T-helper 9 cell (primary cell): ENCODE measurements at regions not wholly inside any gene's neighbourhood (a gene's known extent, or its start where the extent isn't known, plus 50 kb on each side); places are given as distances from the start of the nearest gene placed in this dataset.

ENCODE experiments used
- DNase-seq: peaks from one replicate; pipeline ENCODE4 v3.0.0-alpha.2; 2020

DNA sequence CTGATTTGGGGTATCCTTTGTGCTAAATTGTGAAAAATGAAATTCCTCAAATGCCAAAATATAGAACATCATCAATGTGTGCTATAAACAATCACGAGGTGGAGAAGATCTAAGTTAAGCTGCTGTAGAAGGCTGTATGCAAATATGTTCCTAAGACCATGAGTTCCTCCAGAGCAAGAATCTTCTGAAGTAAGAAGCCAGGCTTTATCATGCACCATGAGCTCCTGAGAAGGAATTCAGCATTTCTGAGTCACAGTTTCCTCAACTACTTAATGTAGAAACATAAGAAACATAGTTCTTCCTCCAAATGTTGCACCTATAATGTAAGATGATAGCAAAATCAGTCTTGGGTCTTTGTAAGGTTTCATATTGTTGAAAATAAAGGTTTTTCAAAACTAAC lies 241.7 kb upstream of the MDFIC2 start:
- DNase-seq = no peak

- DNase-seq = peak; percentile 70
Observed at GRCh38 chr3:70550723-70551319, 238.4 kb upstream of the MDFIC2 start.

DNA sequence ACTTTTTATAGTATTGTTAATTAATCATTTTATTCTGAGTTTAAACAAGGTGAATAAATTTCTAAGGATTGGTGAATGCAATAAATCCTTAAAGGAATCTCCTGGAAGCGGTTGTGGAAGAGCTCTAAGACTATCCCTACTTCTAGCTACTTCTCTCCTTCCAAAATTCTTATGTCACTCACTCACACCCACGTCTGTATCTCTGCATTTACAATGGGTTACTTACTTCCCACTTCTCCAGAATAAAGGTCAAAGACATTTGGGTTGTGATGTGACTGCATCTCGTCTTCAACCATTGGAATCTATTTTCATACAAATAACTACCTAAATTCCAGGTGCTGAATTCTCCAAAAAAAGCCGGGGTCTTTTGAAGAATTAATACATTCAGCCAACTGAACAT lies 234.2 kb upstream of the MDFIC2 start:
- DNase-seq = no peak

GRCh38 chr3:70543493-70543892 lies 231.1 kb upstream of the MDFIC2 start:
- no peak for DNase-seq

DNA sequence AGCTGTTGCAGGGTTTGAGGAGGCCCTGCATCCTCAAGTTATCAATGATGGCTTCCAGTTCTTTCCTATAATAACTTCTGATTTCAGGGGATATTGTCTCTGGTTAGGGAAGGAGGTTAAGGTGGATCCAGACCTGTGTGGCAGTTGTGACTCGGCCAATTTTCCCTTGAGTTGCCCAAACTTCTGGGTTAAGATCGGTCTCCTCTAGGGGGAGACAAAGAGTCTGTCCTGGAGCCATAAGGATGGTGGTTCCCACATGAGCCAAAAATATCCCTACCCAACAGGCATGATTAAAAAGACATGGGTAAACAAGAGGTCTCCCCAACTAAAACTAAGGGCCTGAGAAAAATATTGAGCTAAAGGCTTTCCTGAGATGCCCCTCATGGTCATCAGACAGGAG lies 227.5 kb upstream of the MDFIC2 start:
- DNase-seq = no peak

DNA sequence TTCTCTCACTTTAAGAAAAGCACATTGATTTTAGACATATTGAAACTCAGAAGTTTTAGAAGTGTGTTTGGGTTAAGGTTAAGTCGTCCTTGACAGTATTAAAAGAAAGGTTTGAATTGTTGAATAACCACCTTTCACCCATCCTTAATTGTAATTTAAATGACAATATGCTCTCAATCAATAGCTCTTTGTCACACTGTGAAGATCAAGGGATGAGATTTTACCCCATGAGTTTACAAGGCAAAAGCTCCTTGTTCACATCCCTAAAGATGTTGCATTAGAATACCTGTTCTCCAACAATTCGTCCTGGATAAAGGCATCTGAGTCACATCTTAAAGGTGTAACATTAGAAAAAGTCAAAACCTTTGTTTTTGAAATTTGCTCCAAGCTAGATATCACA lies 220.4 kb upstream of the MDFIC2 start:
- no peak for DNase-seq

DNA sequence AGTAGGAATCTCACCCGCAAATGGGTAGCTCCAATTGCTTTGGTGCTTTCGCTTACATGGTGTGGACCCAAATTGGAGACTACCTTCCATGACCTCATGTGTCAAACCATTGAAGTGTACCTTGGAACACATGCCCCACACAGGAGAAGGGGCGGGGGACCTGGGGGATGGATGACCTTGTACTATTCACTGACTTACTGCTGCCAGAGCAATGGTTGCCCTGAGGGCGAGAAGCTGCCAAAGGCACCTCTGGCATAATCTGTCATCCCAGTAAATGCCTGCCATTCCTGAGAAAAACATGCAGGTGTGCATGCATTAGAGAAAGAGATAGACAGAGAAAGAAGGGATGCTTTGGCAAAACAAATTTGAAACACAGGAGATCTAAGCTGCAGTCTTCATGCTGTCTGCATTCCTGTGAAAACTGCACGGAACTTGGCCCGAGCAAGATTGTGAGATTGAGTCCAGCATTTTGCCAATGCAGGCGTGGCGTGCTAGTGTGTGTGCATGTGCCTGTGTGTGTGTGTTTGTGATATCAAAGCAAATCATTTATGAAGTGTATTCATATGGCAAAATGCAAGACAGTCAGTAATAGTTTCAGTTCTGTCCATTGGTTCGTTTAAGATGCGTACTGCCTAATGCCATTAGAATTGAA lies 219.5 kb upstream of the MDFIC2 start:
- no peak for DNase-seq

DNA sequence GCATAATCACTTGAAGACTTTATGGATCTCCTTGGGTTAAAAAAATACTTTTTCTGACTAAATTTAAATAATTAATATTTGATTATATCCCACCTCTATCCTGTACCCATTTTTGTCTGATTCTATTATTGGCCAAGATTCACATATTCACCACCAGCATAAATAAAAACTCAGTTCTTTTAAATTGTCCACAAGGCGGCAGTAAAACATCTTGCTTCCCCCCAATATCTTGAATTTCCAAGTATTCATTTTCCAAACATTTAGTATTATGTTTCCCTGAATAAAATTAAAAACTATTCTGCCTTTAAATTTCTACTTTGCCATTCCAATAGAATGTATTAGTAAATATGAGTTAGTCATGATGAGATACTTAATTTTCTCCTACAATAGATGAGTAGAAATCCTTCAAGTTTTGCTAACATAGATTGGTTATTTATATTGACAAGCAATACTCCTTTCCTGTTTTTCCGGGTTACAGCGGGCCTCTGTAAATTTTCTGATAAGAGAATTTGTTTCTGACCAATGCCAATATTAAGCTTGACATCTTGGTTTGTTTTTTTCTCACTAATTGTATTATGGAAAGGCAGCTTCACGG lies 218.7 kb upstream of the MDFIC2 start:
- no peak for DNase-seq

DNA sequence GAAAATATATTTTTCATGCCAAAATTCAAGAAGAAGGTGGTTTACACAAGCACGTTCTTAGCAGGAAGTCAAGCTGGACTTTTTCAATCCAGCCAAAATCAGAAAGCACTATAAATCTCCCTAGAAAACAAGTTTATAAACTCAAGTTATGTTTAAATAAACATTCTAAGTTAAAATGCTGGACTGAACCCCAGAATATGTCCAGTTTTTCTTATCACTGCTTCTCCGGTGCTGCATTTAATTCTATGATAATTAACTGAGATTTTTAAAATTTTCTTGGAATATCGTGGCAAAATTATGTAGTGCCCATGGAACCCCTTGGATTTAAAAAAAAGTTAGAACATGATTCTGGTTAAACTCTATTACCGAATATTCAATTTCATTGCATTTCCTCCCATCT lies 218.2 kb upstream of the MDFIC2 start:
- no peak for DNase-seq

- DNase-seq = no peak
Observed at GRCh38 chr3:70527026-70527425, 214.6 kb upstream of the MDFIC2 start.

DNA sequence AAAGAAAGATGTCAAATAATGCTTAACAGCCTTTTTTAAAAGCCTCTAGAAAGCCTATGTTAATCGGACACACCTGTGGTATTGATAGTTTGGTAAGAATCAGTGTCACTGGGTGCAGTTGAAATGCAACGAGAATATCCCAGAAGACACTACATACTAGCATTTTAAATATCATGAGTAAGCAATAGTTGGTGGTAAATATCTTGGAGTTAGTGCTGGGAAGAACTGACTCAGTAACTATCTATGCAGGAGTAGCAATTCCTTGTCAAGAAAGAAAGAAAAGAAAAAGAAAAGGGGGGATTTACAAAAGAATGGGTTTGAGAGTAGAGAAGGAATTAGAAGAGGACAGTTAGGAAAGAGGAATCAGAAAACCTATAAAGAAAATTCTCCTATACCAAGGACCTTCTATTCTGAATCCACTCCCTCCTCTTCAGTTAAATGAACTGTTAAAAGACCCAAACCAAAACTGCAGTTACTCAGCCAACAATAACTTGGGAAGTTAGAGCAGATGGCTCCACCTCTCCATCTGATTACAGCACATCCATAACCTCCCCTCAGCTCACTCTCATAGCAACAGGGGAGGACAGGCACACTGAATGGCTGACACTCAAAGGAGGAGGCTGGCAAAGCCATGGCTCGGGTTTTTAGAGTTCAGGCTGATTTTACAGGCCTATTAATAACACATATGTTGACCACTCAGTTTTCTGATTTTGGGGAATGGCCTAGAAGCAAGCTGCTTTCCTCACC lies 207.6 kb upstream of the MDFIC2 start:
- DNase-seq = no peak

DNA sequence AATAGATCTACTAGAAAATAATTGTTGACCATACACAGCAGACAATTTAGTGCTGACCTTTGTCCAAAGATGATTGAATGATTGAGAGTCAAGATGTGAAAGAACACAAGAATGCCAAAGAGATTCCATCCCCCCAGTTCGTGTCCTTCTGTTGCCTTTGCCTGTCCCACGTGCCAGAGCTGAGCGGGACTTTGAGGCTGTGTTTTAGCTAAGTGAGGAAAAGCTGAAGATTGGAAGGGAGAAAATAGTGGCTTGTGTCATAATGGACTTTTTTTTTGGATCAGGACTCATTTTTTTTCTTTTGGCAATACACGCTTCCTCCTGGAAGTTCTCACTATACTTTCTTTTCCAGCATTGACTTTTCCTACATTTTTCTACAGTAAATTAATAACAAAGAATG lies 206.6 kb upstream of the MDFIC2 start:
- no peak for DNase-seq

GRCh38 chr3:70518356-70518755 lies 205.9 kb upstream of the MDFIC2 start:
- no peak for DNase-seq

DNA sequence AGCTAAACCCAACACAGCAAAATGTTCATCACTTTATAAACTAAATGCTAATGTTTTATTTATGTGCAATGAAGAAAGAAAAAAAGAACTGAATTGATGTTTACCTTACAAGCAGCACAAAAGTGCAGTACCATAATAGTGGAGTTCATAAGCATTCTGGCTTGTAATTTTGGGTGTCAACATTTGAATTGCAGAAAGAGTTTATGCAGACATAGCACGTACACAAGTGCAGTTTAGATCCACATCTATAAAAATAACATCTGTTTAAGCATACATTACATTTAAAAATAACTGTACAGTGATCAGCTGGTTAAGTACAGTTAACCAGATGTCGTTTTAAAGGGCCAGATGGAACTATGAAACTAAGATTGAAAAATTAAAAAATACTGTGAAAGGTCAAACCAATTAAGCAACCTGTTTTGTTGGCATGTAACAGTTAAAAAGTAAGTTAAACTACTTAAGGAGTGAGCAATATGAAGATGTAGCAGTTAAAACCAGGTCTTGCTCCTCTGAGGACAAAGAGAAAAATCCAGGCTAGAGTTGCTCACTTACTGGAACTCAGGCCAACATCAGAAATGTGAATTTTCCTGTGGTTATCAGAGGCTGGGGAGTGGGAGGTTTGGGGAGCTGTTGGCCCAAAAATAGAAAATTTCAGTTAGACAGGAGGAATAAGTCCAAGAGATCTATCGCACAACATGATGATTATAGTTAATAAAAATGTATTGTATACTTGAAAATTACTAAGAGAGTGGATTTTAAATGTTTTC lies 204.9 kb upstream of the MDFIC2 start:
- DNase-seq = no peak

DNA sequence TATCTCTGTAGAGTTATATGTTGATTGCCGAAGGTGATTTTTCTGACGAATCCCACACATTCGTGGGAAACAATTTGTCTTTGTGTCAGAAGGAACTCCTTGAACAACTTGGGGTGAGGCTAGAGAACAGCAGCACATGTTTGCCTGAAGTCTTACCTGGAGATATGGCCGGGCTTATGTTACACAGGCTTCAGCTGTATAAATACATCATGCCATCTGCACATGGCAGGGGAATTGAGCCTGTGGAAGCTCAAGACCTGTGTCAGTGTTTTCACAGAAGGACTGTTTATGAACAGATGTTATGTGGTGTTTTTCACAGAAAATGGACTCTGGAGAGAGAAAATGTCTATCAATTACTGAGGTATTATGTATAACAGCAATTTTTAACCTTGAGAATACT lies 203.6 kb upstream of the MDFIC2 start:
- no peak for DNase-seq

GRCh38 chr3:70507486-70507885 lies 195.0 kb upstream of the MDFIC2 start:
- DNase-seq = no peak

DNA sequence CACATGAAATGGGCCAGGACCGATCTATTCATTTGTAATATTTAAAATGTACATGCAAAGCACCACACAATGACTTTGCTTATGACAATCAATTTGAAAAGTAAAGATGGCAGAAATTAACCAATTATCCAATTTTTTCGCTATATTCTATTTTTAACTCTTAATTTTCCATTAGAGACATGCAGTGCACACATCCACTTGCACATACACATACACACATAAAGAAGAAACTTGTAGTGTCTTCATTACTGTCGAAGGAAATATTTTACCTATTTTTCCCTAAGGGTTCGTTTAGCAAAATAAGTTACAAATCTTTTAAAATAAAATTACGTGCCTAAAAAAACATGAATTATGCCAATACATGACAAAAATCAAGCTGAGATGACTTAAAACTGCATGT lies 194.3 kb upstream of the MDFIC2 start:
- DNase-seq = no peak

GRCh38 chr3:70501561-70501960 lies 189.1 kb upstream of the MDFIC2 start:
- DNase-seq = no peak

DNA sequence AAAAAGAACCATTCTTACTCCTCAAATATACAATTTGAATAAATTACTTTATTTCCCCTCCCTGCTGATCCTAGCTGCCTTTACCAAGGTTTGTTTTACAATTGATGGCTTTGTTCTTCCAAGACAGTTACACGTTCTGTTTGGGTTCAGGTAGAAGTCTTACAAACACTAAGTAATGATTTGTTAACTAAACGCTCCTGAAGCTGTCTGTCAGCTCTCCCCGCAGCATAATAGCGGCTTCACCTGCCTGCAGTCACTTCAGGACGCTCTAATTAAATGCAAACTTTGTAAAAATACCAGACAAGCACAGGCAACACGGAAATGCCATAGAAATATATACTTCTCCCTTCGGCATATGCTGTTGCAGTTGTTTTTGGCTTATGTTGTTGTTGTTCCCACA lies 176.4 kb upstream of the MDFIC2 start:
- DNase-seq = no peak

GRCh38 chr3:70488131-70488530 lies 175.7 kb upstream of the MDFIC2 start:
- no peak for DNase-seq

- no peak for DNase-seq
Observed at GRCh38 chr3:70486414-70487017, 174.1 kb upstream of the MDFIC2 start.

DNA sequence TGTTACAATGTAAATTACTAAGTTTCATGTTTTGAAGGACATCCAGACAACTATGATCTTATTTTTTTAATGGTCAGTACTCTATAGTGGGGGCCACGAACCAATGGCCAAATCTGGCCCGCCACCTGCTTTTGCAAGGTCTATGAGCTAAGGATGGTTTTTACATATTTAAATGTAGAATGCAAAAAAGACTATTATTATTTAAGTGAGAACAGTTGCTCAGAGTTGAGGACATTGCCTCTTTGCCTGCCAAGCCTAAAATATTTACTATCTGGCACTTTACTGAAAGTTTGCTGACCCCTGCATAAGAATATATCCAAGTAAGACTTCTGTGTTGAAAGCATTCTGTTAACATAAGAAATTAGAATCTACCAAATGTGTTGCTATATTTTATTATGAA lies 163.7 kb upstream of the MDFIC2 start:
- no peak for DNase-seq
